ENCODE measurements at regions not wholly inside any gene's neighbourhood (a gene's known extent, or its start where the extent isn't known, plus 50 kb on each side); places are given as distances from the start of the nearest gene placed in this dataset.
A peak's percentile ranks its signal among the peaks of the same experiment; 100 is the strongest.

- DNase-seq, result no peak
Observed at GRCh38 chr9:96031916-96032534, 156.5 kb downstream of the ERCC6L2 start.

GRCh38 chr9:96031366-96031824 is 155.9 kb downstream of the ERCC6L2 start:
- DNase-seq, result no peak

DNA sequence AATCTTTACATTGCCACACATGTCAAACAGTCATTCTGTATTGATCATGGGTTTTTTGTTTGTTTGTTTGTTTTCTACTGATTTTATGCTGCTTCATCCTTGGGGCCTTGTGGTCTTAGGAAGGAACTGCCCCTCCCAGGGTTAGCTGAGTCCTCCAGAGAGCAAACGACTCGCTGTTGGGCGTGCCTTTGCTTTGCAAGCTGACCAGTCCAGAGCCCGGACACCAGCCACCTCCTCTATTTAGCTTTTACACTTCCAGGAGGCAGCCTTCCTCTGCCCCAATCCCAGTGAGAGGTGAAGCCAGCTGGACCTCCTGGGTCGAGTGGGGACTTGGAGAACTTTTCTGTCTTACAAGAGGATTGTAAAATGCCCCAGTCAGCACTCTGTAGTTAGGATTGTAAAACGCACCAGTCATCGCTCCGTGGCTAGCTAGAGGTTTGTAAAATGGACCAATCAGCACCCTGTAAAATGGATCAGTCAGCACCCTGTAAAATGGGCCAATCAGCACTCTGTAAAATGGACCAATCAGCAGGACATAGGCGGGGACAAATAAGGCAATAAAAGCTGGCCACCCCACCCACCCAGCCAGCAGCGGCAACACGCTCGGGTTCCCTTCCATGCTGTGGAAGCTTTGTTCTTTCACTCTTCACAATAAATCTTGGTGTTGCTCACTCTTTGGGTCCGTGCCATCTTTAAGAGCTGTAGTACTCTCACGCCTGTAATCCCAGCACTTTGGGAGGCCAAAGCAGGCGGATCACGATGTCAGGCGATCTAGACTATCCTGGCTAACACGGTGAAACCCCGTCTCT is 154.4 kb downstream of the ERCC6L2 start:
- no peak for DNase-seq

DNA sequence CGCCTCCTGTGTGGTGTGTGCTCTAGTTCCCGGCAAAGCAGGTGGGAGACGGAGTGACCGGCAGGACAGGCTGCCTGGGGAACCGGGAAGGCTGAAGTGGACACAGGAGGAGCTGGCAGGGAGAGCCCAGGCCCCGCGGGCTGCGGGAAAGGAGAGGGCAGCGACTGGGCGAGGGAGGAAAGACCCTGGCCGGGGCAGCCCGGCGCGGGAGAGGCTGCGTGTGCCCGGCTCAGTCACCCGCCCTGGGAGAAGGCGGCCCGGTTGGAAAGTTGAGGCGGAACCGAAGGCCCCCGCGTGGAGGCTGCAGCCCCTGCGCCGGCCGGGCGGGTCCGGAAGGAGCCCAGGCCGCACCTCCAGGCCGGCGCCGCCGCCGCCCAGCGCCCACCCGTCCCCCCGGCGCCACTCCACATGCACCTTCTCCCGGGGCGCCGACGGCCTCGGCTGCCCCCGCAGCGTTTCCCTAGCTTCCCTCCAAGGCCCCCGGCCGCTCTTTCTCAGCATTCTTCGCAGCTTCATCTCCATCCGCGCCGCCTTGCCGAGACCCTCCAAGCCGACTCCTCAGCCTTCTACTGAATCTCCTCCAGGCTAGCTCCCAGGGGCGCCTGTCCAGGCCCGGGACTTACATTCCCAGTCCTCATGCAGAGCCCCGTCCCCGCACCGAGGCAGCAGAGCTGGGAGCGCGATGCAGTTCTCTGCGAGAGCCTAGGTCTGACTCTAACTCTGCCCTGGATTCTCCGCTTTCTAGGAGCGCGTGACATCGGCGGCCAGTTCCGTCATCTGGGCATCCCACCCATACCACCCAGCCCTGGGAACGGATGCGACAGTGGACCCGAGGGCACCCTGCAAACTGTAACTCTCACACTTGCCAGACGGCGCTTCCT is 152.0 kb downstream of the ERCC6L2 start:
- DNase-seq, result no peak

- DNase-seq, result no peak
Observed at GRCh38 chr9:96026655-96027213, 151.2 kb downstream of the ERCC6L2 start.

- DNase-seq, result no peak
Observed at GRCh38 chr9:96025995-96026602, 150.6 kb downstream of the ERCC6L2 start.

GRCh38 chr9:96023486-96023885 is 148.0 kb downstream of the ERCC6L2 start:
- no peak for DNase-seq

DNA sequence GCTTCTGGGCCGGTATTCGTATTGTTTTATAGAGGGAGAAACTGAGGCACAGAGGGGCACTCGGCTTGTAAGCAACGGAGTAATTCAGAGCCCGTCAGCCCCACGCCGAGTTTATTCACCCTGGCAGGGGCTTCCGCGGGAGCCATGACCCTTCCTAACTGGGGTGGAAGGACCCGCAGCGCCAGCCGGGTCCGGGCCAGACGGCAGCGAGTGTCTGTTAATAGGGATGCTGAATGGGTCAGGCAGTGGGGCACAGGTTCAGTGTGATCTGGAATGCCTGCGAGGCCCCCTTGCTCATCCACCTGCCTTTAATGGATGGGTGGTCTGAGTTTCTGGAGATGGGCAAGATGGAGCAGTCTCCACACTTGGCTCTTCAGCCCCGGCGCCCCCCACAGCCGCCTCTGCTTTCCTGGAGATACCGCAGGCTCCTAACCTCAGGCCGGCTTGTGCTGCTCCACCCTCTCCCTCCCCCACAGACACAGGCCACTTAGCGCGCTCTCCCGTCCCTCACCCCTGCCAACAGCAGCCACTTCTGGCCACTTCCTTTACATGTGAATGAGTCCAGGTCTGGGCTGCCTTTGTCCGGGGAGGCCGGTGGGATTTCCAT is 147.1 kb downstream of the ERCC6L2 start:
- no peak for DNase-seq

GRCh38 chr9:96021551-96022444 is 146.3 kb downstream of the ERCC6L2 start:
- DNase-seq, result no peak

- peak; percentile 49 for DNase-seq
Observed at GRCh38 chr9:96020792-96021550, 145.5 kb downstream of the ERCC6L2 start.

DNA sequence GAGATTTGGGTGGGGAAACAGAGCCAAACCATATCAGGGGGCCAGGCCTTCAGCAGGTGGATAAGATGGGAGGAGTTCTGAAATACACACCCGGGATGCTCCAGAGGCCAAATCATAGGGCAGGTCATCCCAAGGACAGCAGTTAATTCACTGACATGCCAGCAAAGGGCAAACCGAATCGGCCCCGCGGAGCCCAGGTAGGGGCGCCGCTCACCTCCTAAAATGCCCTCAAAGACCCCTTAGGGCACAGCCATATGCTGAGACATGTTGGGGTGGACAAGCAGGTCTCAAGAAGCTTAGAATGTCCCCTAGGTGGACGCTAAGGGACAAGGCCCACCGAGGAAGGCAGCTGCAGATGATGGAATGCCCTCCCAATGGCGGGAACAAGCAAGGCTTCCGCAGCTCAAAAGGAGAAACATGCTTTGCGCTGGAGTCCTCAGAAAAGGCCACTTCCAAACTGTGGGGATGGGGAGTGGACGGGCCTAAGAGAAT is 144.9 kb downstream of the ERCC6L2 start:
- no peak for DNase-seq

Data from activated CD4-positive, alpha-beta T cell treated with anti-CD3 and anti-CD28 coated beads, Interleukin-2, amount 50 U/mL, for 1 hour (primary cell).